Peyer's patch (tissue), 4 donors: ENCODE measurements at regions not wholly inside any gene's neighbourhood (a gene's known extent, or its start where the extent isn't known, plus 50 kb on each side); places are given as distances from the start of the nearest gene placed in this dataset.
"Not testable (repeated sequence)": the region's sequence is repeated elsewhere in the genome, so short reads cannot be mapped to it uniquely, and the experiment has no call there.

Experiments
- DNase-seq, 3 donors: peaks; one replicate each; pipeline ENCODE4 v3.0.0-alpha.2; 2017 to 2019
- H3K27ac ChIP-seq, 4 donors: fragments of 200-600 bp; sonication (generic); one replicate each; pipeline ENCODE4 v1.5.1; 2016 to 2019
- H3K27me3 ChIP-seq, 2 donors: fragments of 200-600 bp; sonication (generic); one replicate each; pipeline ENCODE4 v1.5.1; 2019
- H3K36me3 ChIP-seq, 3 donors: fragments of 200-600 bp; sonication (generic); one replicate each; pipeline ENCODE4 v1.5.1; 2016 to 2019
- H3K4me1 ChIP-seq, 4 donors: fragments of 200-600 bp; sonication (generic); one replicate each; pipeline ENCODE4 v1.5.1; 2016 to 2019
- H3K4me3 ChIP-seq, 4 donors: fragments of 200-600 bp; sonication (generic); 1 replicate in 3 of 4; 2 replicates in 1 of 4; pipeline ENCODE4 v1.5.1; 2016 to 2019; ENCODE audit warnings: mild to moderate bottlenecking in 1 of 4
- H3K9me3 ChIP-seq, 4 donors: fragments of 200-600 bp; sonication (generic); one replicate each; pipeline ENCODE4 v1.5.1; 2016 to 2019; ENCODE audit warnings: mild to moderate bottlenecking in 1 of 4
- POLR2A ChIP-seq, 2 donors: fragments of 450-650 bp; IDR thresholded peaks; one replicate each; pipeline ENCODE4 v1.5.1; 2017; ENCODE audit warnings: antibody characterized with exemption in 2 of 2, mild to moderate bottlenecking in 2 of 2, moderate library complexity in 2 of 2
- TF ChIP-seq, protein P1 (sequence below), 6 experiments: fragments of 450-650 bp in 4 of 6; fragments of 200-600 bp in 2 of 6; sonication (generic) in 1 of 6; IDR thresholded peaks; one replicate each; pipeline ENCODE4 v1.5.1; 2017 to 2019; ENCODE audit warnings: antibody characterized with exemption in 6 of 6, mild to moderate bottlenecking in 3 of 6, moderate library complexity in 1 of 6

GRCh38 chr3:130569461-130570365, 52.7 kb downstream of the COL6A6 start:
- Histone ChIP-seq H3K9me3 (no peaks in the 10 kb centered on the region), H3K4me3 (no peak overlapping the region), H3K27ac (no peak overlapping the region), H3K36me3 (no peaks in the 10 kb centered on the region), H3K4me1 (no peaks in the 10 kb centered on the region), H3K27me3 (no peaks in the 10 kb centered on the region)
- no peak for TF ChIP-seq POLR2A (IDR thresholded peaks at IDR 0.05)
- TF ChIP-seq, protein P1, sequence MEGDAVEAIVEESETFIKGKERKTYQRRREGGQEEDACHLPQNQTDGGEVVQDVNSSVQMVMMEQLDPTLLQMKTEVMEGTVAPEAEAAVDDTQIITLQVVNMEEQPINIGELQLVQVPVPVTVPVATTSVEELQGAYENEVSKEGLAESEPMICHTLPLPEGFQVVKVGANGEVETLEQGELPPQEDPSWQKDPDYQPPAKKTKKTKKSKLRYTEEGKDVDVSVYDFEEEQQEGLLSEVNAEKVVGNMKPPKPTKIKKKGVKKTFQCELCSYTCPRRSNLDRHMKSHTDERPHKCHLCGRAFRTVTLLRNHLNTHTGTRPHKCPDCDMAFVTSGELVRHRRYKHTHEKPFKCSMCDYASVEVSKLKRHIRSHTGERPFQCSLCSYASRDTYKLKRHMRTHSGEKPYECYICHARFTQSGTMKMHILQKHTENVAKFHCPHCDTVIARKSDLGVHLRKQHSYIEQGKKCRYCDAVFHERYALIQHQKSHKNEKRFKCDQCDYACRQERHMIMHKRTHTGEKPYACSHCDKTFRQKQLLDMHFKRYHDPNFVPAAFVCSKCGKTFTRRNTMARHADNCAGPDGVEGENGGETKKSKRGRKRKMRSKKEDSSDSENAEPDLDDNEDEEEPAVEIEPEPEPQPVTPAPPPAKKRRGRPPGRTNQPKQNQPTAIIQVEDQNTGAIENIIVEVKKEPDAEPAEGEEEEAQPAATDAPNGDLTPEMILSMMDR (IDR thresholded peaks at IDR 0.05) = no peak
- no peak for DNase-seq

GRCh38 chr3:130572769-130573168, 55.8 kb downstream of the COL6A6 start:
- Histone ChIP-seq H3K4me3 (no peak overlapping the region), H3K27me3 (no peaks in the 10 kb centered on the region), H3K4me1 (no peaks in the 10 kb centered on the region), H3K36me3 (no peaks in the 10 kb centered on the region), H3K27ac (no peak overlapping the region), H3K9me3 (no peaks in the 10 kb centered on the region)
- DNase-seq = no peak
- TF ChIP-seq, protein P1 (IDR thresholded peaks at IDR 0.05) = no peak
- TF ChIP-seq POLR2A (IDR thresholded peaks at IDR 0.05) = no peak

DNA sequence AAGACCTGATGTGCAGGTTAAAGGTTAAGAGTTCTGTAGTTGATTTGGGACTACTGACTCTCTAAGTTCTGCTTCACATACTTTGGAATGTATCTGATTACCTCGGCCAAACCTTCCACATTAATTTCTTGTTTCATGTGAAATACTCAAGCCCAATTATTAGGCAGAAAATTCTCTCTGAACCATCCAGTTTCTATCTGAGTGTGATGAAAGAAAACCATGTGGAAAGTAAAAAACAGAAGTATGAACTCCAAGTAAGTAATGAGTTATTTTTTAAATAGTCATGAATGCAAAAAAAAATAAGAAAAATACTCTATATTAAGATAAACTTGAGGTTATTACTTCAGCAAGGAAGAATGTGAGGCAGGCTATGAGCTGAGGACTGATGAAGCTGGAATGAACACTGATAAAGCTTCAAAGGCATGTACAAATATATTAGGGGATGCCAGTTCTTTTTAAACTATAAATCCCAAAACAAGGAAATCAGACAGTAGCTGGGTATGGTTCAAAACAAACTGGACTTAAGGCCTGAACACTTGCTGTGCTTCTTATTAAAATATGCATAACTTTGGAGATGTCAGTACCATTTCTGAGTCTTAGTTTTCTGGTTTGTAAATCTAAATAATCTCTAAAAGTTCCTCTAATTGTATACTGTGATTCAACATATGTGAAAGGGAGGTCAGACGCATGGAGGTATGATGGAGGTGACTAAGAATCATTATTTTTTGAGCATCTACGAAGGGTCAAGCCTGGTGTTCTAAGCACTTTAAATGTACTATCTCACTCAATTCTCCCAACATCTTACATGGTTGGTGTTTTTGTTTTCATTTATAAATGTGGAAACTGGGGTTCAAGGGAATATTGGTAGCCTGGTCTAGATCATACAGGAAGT, 59.6 kb downstream of the COL6A6 start:
- Histone ChIP-seq H3K4me3 (no peak overlapping the region), H3K27me3 (no peaks in the 10 kb centered on the region), H3K9me3 (no peaks in the 10 kb centered on the region), H3K27ac (no peak overlapping the region), H3K4me1 (no peaks in the 10 kb centered on the region), H3K36me3 (no peaks in the 10 kb centered on the region)
- TF ChIP-seq, protein P1 (IDR thresholded peaks at IDR 0.05) = no peak
- TF ChIP-seq POLR2A (IDR thresholded peaks at IDR 0.05) = no peak
- no peak for DNase-seq

DNA sequence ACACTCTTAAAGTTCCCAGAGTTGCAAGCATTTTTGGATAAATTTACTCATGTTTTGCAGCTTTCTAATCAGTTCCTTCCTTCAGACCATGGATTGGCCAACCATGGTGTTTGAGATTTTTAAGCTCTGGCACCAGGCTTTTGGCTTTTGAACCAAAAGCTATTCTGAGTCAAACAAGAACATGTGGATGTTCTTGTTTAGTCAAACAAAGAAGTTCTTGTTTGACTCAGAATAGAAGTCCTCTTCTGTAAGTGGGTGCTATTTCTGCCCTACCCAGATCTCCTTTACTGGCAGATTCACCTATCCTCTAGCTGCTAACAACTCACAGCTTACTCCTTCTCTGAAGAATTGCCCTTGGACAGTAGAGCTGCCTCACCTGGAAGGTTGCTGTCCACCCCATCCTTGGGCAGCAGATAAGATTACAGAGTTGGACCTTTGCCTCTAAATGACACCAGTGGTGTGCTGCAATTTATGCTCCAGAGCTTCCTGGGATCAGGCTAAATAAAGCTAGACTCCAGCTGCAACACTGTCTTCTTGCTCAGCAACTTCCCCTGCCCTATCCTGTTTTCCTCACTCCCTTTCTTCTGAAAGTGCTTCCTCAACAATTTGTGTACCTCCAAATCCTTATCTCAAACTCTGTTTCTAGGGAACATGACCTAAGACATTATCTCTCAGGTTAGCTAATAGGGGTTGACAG, 65.6 kb downstream of the COL6A6 start:
- no peaks in the 10 kb centered on the region for H3K4me1 ChIP-seq
- no peaks in the 10 kb centered on the region for H3K27me3 ChIP-seq
- TF ChIP-seq, protein P1 (IDR thresholded peaks at IDR 0.05) = no peak
- no peak for TF ChIP-seq POLR2A (IDR thresholded peaks at IDR 0.05)
- no peaks in the 10 kb centered on the region for H3K36me3 ChIP-seq
- no peak for DNase-seq
- no peak overlapping the region for H3K27ac ChIP-seq
- no peak overlapping the region for H3K4me3 ChIP-seq
- no peaks in the 10 kb centered on the region for H3K9me3 ChIP-seq

DNA sequence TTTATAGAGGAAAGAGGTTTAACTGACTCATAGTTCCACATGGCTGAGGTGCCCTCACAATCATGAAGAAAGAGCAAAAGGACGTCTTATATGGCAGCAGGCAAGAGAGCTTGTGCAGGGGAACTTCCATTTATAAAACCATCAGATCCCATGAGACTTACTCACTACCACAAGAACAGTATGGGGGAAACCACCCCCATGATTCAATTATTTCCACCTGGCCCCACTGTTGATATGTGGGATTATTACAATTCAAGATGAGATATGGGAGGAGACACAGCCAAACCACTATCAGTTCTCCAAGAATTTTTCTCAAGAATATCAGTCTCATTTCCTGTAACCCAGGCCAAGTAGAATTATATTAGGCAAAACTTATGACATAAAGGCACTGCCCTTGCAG, 77.8 kb downstream of the COL6A6 start:
- H3K36me3 ChIP-seq, H3K4me1 ChIP-seq, H3K27ac ChIP-seq, H3K4me3 ChIP-seq, H3K27me3 ChIP-seq, DNase-seq, H3K9me3 ChIP-seq: not testable (repeated sequence)
